GM18907 (cell line): ENCODE measurements at regions not wholly inside any gene's neighbourhood (a gene's known extent, or its start where the extent isn't known, plus 50 kb on each side); places are given as distances from the start of the nearest gene placed in this dataset.

Experiments used
- ATAC-seq: cut with Tn5 transposase; IDR thresholded peaks from one replicate; pipeline ENCODE4 v1.9.1; 2021; ENCODE audit warnings: mild to moderate bottlenecking, moderate library complexity; ENCODE audit not compliant: unreplicated experiment

GRCh38 chr11:104661901-104662300, 236.4 kb downstream of the CASP12 start:
- ATAC-seq: no peak

- no peak for ATAC-seq
Measured at GRCh38 chr11:104661471-104661870, 236.8 kb downstream of the CASP12 start.

- no peak for ATAC-seq
Measured at GRCh38 chr11:104658177-104658576, 240.1 kb downstream of the CASP12 start.

GRCh38 chr11:104657083-104657482, 241.2 kb downstream of the CASP12 start:
- ATAC-seq: no peak

GRCh38 chr11:104655066-104655465, 243.2 kb downstream of the CASP12 start:
- ATAC-seq: no peak

- ATAC-seq: no peak
Measured at GRCh38 chr11:104654181-104654813, 244.0 kb downstream of the CASP12 start.

- no peak for ATAC-seq
Measured at GRCh38 chr11:104653407-104653806, 244.9 kb downstream of the CASP12 start.

- no peak for ATAC-seq
Measured at GRCh38 chr11:104652996-104653395, 245.3 kb downstream of the CASP12 start.

GRCh38 chr11:104650234-104650633, 248.0 kb downstream of the CASP12 start:
- ATAC-seq: no peak

GRCh38 chr11:104649002-104649401, 249.3 kb downstream of the CASP12 start:
- ATAC-seq: no peak

- no peak for ATAC-seq
Measured at GRCh38 chr11:104645261-104646222, 252.7 kb downstream of the CASP12 start.

- ATAC-seq: no peak
Measured at GRCh38 chr11:104637662-104638170, 260.5 kb downstream of the CASP12 start.

- no peak for ATAC-seq
Measured at GRCh38 chr11:104633226-104633625, 265.0 kb downstream of the CASP12 start.

GRCh38 chr11:104630352-104630751, 267.9 kb downstream of the CASP12 start:
- no peak for ATAC-seq

- ATAC-seq: no peak
Measured at GRCh38 chr11:104625246-104625645, 273.0 kb downstream of the CASP12 start.

GRCh38 chr11:104624021-104624420, 274.2 kb downstream of the CASP12 start:
- ATAC-seq: no peak

GRCh38 chr11:104623518-104623917, 274.7 kb downstream of the CASP12 start:
- ATAC-seq: no peak

- ATAC-seq: no peak
Measured at GRCh38 chr11:104620991-104621390, 277.3 kb downstream of the CASP12 start.

- no peak for ATAC-seq
Measured at GRCh38 chr11:104619751-104620150, 278.5 kb downstream of the CASP12 start.

- no peak for ATAC-seq
Measured at GRCh38 chr11:104618954-104619353, 279.3 kb downstream of the CASP12 start.

GRCh38 chr11:104614961-104615360, 283.3 kb downstream of the CASP12 start:
- ATAC-seq: no peak

GRCh38 chr11:104614117-104614680, 284.1 kb downstream of the CASP12 start:
- ATAC-seq: no peak
